K562 (cell line): ENCODE measurements at regions not wholly inside any gene's neighbourhood (a gene's known extent, or its start where the extent isn't known, plus 50 kb on each side); places are given as distances from the start of the nearest gene placed in this dataset.

Experiments
- ATAC-seq: fragments of 200-7000 bp; cut with Tn5 transposase; 3 replicates; pipeline ENCODE4 v1.9.1; 2020; ENCODE audit warnings: moderate library complexity
- BruUV-seq: library from RNA; stranded (reverse); fragments of 400-500 nt; replicated peaks from 2 replicates; lab custom pipeline; 2021; lab: Mats Ljungman, UMichigan
- CTCF ChIA-PET: fragments of 300-600 bp; formaldehyde crosslinking; extraction: SDS; loops from one replicate; lab custom pipeline; 2021; ENCODE audit warnings: low intra/inter-chr PET ratio; lab: Yijun Ruan, JAX
- POLR2A ChIA-PET: fragments of 300-600, 350-650 bp; sonication (Branson Sonifier 250); formaldehyde crosslinking; extraction: SDS; loops from one replicate; lab custom pipeline; 2021; ENCODE audit warnings: antibody characterized with exemption, inconsistent platforms; lab: Yijun Ruan, JAX
- DNase-seq, 4 experiments: peaks; one replicate each; pipeline versions ENCODE4 v3.0.0 to v3.0.0-alpha.2; 2011 to 2018; ENCODE audit warnings: low spot score in 3 of 4, mixed read lengths in 3 of 4; ENCODE audit errors: extremely low read depth in 1 of 4
- FAIRE-seq: peaks from 2 replicates; lab custom pipeline; 2011; peaks lifted over from hg19 to GRCh38; lab: Jason Lieb, UNC
- H2AFZ ChIP-seq: 2 replicates; pipeline ENCODE4 v1.6.0; 2011; ENCODE audit warnings: low read depth, low read length, control low read depth, inconsistent platforms
- H3K27ac ChIP-seq: fragments of 200-600 bp; 3 replicates; pipeline ENCODE4 v1.8.0; 2011; ENCODE audit warnings: low read depth, mild to moderate bottlenecking, control low read depth, inconsistent platforms, low read length, moderate library complexity, mixed read lengths; ENCODE audit errors: extremely low read depth
- H3K27me3 ChIP-seq, 2 experiments: fragments of 300-600 bp in 1 of 2; 2 replicates in 1 of 2; 3 replicates in 1 of 2; pipeline versions ENCODE4 v1.6.0 to v1.8.0; 2011; ENCODE audit warnings: inconsistent platforms in 2 of 2, low read length in 2 of 2, mild to moderate bottlenecking in 1 of 2, mixed read lengths in 1 of 2, moderate library complexity in 1 of 2; ENCODE audit not compliant: control insufficient read depth in 2 of 2, insufficient read depth in 2 of 2
- H3K36me3 ChIP-seq: fragments of 300-600 bp; 3 replicates; pipeline ENCODE4 v1.8.0; 2011; ENCODE audit warnings: mild to moderate bottlenecking, low read length, inconsistent platforms; ENCODE audit not compliant: control insufficient read depth, insufficient read depth
- H3K4me1 ChIP-seq, 2 experiments: fragments of 200-600 bp in 1 of 2; replicated peaks in 1 of 2; 2 replicates in 1 of 2; 3 replicates in 1 of 2; pipeline versions ENCODE4 v1.5.1 to v1.8.0; 2011; ENCODE audit warnings: inconsistent platforms in 2 of 2, low read length in 2 of 2, mild to moderate bottlenecking in 1 of 2, mixed read lengths in 1 of 2, moderate library complexity in 1 of 2; ENCODE audit not compliant: control insufficient read depth in 2 of 2, insufficient read depth in 2 of 2
- H3K4me2 ChIP-seq: 2 replicates; pipeline ENCODE4 v1.6.1; 2011; ENCODE audit warnings: low read length, control low read depth, inconsistent platforms, mixed read lengths; ENCODE audit not compliant: insufficient read depth
- H3K4me3 ChIP-seq: fragments of 200-600 bp; sonication (generic), shearing (Covaris generic); 2 replicates; pipeline ENCODE4 v1.5.1; 2016; ENCODE audit warnings: control low read depth, inconsistent platforms
- H3K79me2 ChIP-seq: fragments of 200-600 bp; 3 replicates; pipeline ENCODE4 v1.8.0; 2011; ENCODE audit warnings: low read length, inconsistent platforms; ENCODE audit not compliant: control insufficient read depth, insufficient read depth
- H3K9ac ChIP-seq, 2 experiments: 2 replicates each; pipeline versions ENCODE4 v1.6.0 to v1.6.1; 2011; ENCODE audit warnings: low read depth in 2 of 2, low read length in 2 of 2, control low read depth in 1 of 2, inconsistent platforms in 1 of 2, mild to moderate bottlenecking in 1 of 2, mixed read lengths in 1 of 2; ENCODE audit not compliant: insufficient read depth in 1 of 2
- H3K9me1 ChIP-seq: one replicate; pipeline ENCODE4 v1.6.0; 2011; ENCODE audit warnings: inconsistent platforms, mild to moderate bottlenecking, low read length, moderate library complexity; ENCODE audit not compliant: control insufficient read depth, insufficient read depth
- H3K9me3 ChIP-seq: replicated peaks from 2 replicates; pipeline ENCODE4 v1.5.1; 2011; ENCODE audit warnings: low read depth, low read length, inconsistent platforms; ENCODE audit not compliant: control insufficient read depth, insufficient read depth
- H4K20me1 ChIP-seq: replicated peaks from 2 replicates; pipeline ENCODE4 v1.6.1; 2011; ENCODE audit warnings: low read length, inconsistent platforms, mixed read lengths; ENCODE audit not compliant: control insufficient read depth, insufficient read depth
- ATF1 ChIP-seq, 2 experiments: fragments of 450-650 bp in 1 of 2; IDR thresholded peaks; 2 replicates each; pipeline ENCODE4 v1.6.1; 2016; ENCODE audit warnings: missing compliant biosample characterization in 1 of 2, missing genetic modification characterization in 1 of 2
- CBX1 ChIP-seq: sonication (generic); IDR thresholded peaks from 2 replicates; pipeline ENCODE4 v1.6.1; 2016; ENCODE audit warnings: antibody characterized with exemption, low read depth, mild to moderate bottlenecking
- CTBP1 ChIP-seq: fragments of 450-650 bp; IDR thresholded peaks from 2 replicates; pipeline ENCODE4 v1.6.1; 2016; ENCODE audit warnings: borderline replicate concordance
- ERF ChIP-seq: fragments of 450-650 bp; formaldehyde crosslinking; IDR thresholded peaks from 2 replicates; pipeline ENCODE4 v1.4.0; 2020; ENCODE audit warnings: mild to moderate bottlenecking, mixed read lengths
- ETV5 ChIP-seq: sonication (generic); formaldehyde crosslinking; IDR thresholded peaks from 2 replicates; pipeline ENCODE4 v1.4.0; 2020; ENCODE audit warnings: low read depth, mild to moderate bottlenecking, missing genetic modification reagents
- JUN ChIP-seq, 2 experiments: sonication (generic) in 1 of 2; formaldehyde crosslinking in 1 of 2; IDR thresholded peaks; 2 replicates each; pipeline versions ENCODE4 v1.6.1 to v1.8.0; 2012 to 2022; ENCODE audit warnings: borderline replicate concordance in 2 of 2, mild to moderate bottlenecking in 2 of 2, improper control_type of control experiment in 1 of 2, low read depth in 1 of 2, low read length in 1 of 2, missing genetic modification reagents in 1 of 2
- MED1 ChIP-seq: sonication (generic); formaldehyde crosslinking; IDR thresholded peaks from 2 replicates; pipeline ENCODE4 v1.8.1; 2023; ENCODE audit warnings: missing genetic modification reagents, borderline replicate concordance
- NRF1 ChIP-seq, 2 experiments: fragments of 450-650 bp; IDR thresholded peaks in 1 of 2; conservative IDR thresholded peaks in 1 of 2; 2 replicates each; pipeline ENCODE4 v1.6.1; 2014; ENCODE audit warnings: mild to moderate bottlenecking in 2 of 2
- SMAD2 ChIP-seq: fragments of 150-350 bp; IDR thresholded peaks from 2 replicates; pipeline ENCODE4 v1.6.1; 2014; ENCODE audit warnings: low read depth, mild to moderate bottlenecking, low read length
- SUPT5H ChIP-seq: fragments of 450-650 bp; IDR thresholded peaks from 2 replicates; pipeline ENCODE4 v1.6.1; 2016
- TCF3 ChIP-seq: sonication (generic); formaldehyde crosslinking; IDR thresholded peaks from 2 replicates; pipeline ENCODE4 v1.4.0; 2020; ENCODE audit warnings: mild to moderate bottlenecking, missing genetic modification reagents
- ZNF408 ChIP-seq: fragments of 250-450 bp; sonication (Bioruptor Pico); IDR thresholded peaks from 2 replicates; pipeline ENCODE4 v1.4.0; 2020; ENCODE audit warnings: low read depth, mild to moderate bottlenecking, moderate library complexity
- in situ Hi-C: fragments of 300-500 bp; cut with MboI; formaldehyde crosslinking; loops from 4 replicates; pipeline ENCODE4 v1.15.0; 2018; ENCODE audit warnings: inconsistent platforms, mixed read lengths
- intact Hi-C: fragments of 100-400 bp; cut with micrococcal nuclease; formaldehyde crosslinking; loops from 2 replicates; pipeline ENCODE4 v1.14.2; 2022
- TF ChIP-seq, protein P1 (sequence below), 2 experiments: IDR thresholded peaks; 2 replicates each; pipeline ENCODE4 v1.6.1; 2012; ENCODE audit warnings: improper control_type of control experiment in 2 of 2, low read depth in 2 of 2, low read length in 2 of 2, borderline replicate concordance in 1 of 2
- TF ChIP-seq, protein P2 (sequence below), 2 experiments: fragments of 450-650 bp; formaldehyde crosslinking in 1 of 2; IDR thresholded peaks; 2 replicates each; pipeline versions ENCODE4 v1.4.0 to v1.6.1; 2014 to 2020; ENCODE audit warnings: mild to moderate bottlenecking in 2 of 2, borderline replicate concordance in 1 of 2, low read depth in 1 of 2

DNA sequence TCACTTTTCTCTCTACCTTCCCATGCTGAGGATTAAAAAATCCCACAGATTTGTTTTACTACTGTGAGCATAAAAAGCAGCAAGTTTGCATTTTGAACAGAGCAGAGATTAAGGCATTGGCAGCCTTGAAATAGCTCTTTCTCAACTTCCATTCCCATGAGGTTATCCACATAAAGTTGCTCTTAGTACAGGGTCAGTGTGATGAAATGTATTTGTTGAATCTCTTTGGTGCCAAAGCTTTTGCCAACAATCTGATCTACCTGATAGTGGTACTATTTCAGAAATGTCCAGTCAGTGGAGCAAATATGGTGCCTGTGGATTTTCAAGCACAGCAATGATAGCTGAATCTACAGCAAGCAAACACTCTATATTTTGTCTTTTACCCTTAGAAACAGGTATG is 254.8 kb downstream of the INHBA start:
- DNase-seq (no peak), FAIRE-seq (no peak), ATAC-seq (no peak)
- H3K9me1 ChIP-seq = no peaks in the 10 kb centered on the region
- no peak overlapping the region for H2AFZ ChIP-seq
- H4K20me1 ChIP-seq = no peaks in the 10 kb centered on the region
- intact Hi-C loops = no loop called here
- BruUV-seq = no TSS peak
- in situ Hi-C loops = no loop called here
- no peak overlapping the region for H3K9ac ChIP-seq
- H3K27me3 ChIP-seq = no peaks in the 10 kb centered on the region
- H3K9me3 ChIP-seq = no peaks in the 10 kb centered on the region; the same call in 1 of the 2 replicates
- no peaks in the 10 kb centered on the region for H3K36me3 ChIP-seq
- H3K4me3 ChIP-seq = no peak overlapping the region
- H3K79me2 ChIP-seq = no peaks in the 10 kb centered on the region
- CTCF ChIA-PET = no interaction called here
- no peak overlapping the region for H3K27ac ChIP-seq
- no peak overlapping the region for H3K4me2 ChIP-seq
- no peaks in the 10 kb centered on the region for H3K4me1 ChIP-seq
- POLR2A ChIA-PET = no interaction called here
- TF ChIP-seq ERF (no peak), CBX1 (no peak), ZNF408 (CRISPR knock-in tag) (no peak), ETV5 (CRISPR knock-in tag) (no peak), TCF3 (CRISPR knock-in tag) (no peak), CTBP1 (no peak), SMAD2 (no peak), ATF1 (CRISPR knock-in tag; IDR thresholded peaks at IDR 0.05) (no peak), ATF1 (tag; IDR thresholded peaks at IDR 0.05) (no peak), JUN (IDR thresholded peaks at IDR 0.05; ENCODE audit: borderline replicate concordance, low read depth, low read length) (no peak), JUN (CRISPR knock-in tag; IDR thresholded peaks at IDR 0.05; ENCODE audit: borderline replicate concordance) (no peak), MED1 (no peak), SUPT5H (no peak), NRF1 (conservative IDR thresholded peaks at IDR 0.05 in 1 of 2, IDR thresholded peaks at IDR 0.05 in 1 of 2) (no peak)
- TF ChIP-seq, protein P1, sequence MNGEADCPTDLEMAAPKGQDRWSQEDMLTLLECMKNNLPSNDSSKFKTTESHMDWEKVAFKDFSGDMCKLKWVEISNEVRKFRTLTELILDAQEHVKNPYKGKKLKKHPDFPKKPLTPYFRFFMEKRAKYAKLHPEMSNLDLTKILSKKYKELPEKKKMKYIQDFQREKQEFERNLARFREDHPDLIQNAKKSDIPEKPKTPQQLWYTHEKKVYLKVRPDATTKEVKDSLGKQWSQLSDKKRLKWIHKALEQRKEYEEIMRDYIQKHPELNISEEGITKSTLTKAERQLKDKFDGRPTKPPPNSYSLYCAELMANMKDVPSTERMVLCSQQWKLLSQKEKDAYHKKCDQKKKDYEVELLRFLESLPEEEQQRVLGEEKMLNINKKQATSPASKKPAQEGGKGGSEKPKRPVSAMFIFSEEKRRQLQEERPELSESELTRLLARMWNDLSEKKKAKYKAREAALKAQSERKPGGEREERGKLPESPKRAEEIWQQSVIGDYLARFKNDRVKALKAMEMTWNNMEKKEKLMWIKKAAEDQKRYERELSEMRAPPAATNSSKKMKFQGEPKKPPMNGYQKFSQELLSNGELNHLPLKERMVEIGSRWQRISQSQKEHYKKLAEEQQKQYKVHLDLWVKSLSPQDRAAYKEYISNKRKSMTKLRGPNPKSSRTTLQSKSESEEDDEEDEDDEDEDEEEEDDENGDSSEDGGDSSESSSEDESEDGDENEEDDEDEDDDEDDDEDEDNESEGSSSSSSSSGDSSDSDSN (IDR thresholded peaks at IDR 0.05; ENCODE audit: borderline replicate concordance in 1 of 2, low read depth in 2 of 2, low read length in 2 of 2) = no peak
- TF ChIP-seq, protein P2, sequence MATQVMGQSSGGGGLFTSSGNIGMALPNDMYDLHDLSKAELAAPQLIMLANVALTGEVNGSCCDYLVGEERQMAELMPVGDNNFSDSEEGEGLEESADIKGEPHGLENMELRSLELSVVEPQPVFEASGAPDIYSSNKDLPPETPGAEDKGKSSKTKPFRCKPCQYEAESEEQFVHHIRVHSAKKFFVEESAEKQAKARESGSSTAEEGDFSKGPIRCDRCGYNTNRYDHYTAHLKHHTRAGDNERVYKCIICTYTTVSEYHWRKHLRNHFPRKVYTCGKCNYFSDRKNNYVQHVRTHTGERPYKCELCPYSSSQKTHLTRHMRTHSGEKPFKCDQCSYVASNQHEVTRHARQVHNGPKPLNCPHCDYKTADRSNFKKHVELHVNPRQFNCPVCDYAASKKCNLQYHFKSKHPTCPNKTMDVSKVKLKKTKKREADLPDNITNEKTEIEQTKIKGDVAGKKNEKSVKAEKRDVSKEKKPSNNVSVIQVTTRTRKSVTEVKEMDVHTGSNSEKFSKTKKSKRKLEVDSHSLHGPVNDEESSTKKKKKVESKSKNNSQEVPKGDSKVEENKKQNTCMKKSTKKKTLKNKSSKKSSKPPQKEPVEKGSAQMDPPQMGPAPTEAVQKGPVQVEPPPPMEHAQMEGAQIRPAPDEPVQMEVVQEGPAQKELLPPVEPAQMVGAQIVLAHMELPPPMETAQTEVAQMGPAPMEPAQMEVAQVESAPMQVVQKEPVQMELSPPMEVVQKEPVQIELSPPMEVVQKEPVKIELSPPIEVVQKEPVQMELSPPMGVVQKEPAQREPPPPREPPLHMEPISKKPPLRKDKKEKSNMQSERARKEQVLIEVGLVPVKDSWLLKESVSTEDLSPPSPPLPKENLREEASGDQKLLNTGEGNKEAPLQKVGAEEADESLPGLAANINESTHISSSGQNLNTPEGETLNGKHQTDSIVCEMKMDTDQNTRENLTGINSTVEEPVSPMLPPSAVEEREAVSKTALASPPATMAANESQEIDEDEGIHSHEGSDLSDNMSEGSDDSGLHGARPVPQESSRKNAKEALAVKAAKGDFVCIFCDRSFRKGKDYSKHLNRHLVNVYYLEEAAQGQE (IDR thresholded peaks at IDR 0.05; ENCODE audit: borderline replicate concordance) = no peak
- TF ChIP-seq, protein P2 (CRISPR knock-in tag; IDR thresholded peaks at IDR 0.05; ENCODE audit: low read depth) = no peak
